ENCODE measurements at regions not wholly inside any gene's neighbourhood (a gene's known extent, or its start where the extent isn't known, plus 50 kb on each side); places are given as distances from the start of the nearest gene placed in this dataset.

DNA sequence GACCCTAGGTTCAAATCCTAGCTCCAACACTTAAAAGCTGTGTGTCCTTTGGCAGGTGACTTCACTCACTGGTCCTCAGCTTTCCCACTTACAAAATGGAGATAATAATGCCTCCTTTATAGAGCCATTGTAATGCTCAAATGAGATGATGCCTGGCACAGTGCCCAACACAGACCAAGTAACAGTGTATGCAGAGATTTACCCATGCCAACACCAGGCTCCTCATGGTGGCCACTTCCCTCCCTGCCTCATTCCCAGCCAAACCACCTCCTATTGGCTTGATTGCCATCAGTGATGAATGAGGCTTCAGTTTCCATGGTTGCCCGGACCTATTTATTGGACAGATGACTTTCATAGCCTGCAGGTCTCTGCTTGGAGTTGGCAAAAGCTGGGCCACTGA, 469.4 kb downstream of the CDK5RAP2 start:
- no peak for TF ChIP-seq CTCF (IDR thresholded peaks at IDR 0.05; ENCODE audit: low read length)
- TF ChIP-seq EZH2 (IDR thresholded peaks at IDR 0.05; ENCODE audit: borderline replicate concordance, low read length) = no peak

All from OCI-LY1 (cell line).